Loucy (cell line): ENCODE measurements at regions not wholly inside any gene's neighbourhood (a gene's known extent, or its start where the extent isn't known, plus 50 kb on each side); places are given as distances from the start of the nearest gene placed in this dataset.
A peak's percentile ranks its signal among the peaks of the same experiment; 100 is the strongest.

Source experiments
- H2AFZ ChIP-seq: fragments of 200-600 bp; sonication (generic); 2 replicates; pipeline ENCODE4 v1.6.0; 2016; ENCODE audit warnings: antibody characterized with exemption, mild to moderate bottlenecking, low read length, moderate library complexity
- H3F3A ChIP-seq: fragments of 200-600 bp; 2 replicates; pipeline ENCODE4 v1.6.0; 2016; ENCODE audit warnings: antibody characterized with exemption, low read depth, mild to moderate bottlenecking
- H3K27me3 ChIP-seq: fragments of 200-600 bp; sonication (generic); 2 replicates; pipeline ENCODE4 v1.6.1; 2014; ENCODE audit warnings: low read length, mild to moderate bottlenecking; ENCODE audit not compliant: insufficient read depth, poor library complexity, severe bottlenecking
- H3K36me3 ChIP-seq: fragments of 200-600 bp; sonication (generic); 2 replicates; pipeline ENCODE4 v1.6.1; 2016; ENCODE audit warnings: low read length; ENCODE audit not compliant: insufficient read depth
- H3K4me1 ChIP-seq: fragments of 200-600 bp; sonication (generic); 2 replicates; pipeline ENCODE4 v1.5.1; 2014; ENCODE audit warnings: low read length, mild to moderate bottlenecking; ENCODE audit not compliant: insufficient read depth, poor library complexity, severe bottlenecking
- H3K4me2 ChIP-seq: fragments of 200-600 bp; sonication (generic); 2 replicates; pipeline ENCODE4 v1.6.0; 2014; ENCODE audit warnings: antibody characterized with exemption, low read length, low read depth, mild to moderate bottlenecking; ENCODE audit not compliant: poor library complexity, severe bottlenecking
- H3K4me3 ChIP-seq: fragments of 200-600 bp; sonication (generic); 2 replicates; pipeline ENCODE4 v1.5.1; 2014; ENCODE audit warnings: low read length, mild to moderate bottlenecking, mixed read lengths; ENCODE audit not compliant: poor library complexity, severe bottlenecking
- H3K79me2 ChIP-seq: fragments of 200-600 bp; sonication (generic); 2 replicates; pipeline ENCODE4 v1.6.1; 2014; ENCODE audit warnings: low read length; ENCODE audit not compliant: insufficient read depth
- H3K9ac ChIP-seq: fragments of 200-600 bp; sonication (generic); 2 replicates; pipeline ENCODE4 v1.6.0; 2014; ENCODE audit warnings: mild to moderate bottlenecking, low read depth, low read length, moderate library complexity; ENCODE audit not compliant: poor library complexity, severe bottlenecking
- H3K9me2 ChIP-seq: fragments of 200-600 bp; sonication (generic); replicated peaks from 2 replicates; pipeline ENCODE4 v1.6.1; 2016; ENCODE audit warnings: low read depth, low read length, mixed read lengths
- H3K9me3 ChIP-seq: fragments of 200-600 bp; sonication (generic); 2 replicates; pipeline ENCODE4 v1.6.1; 2014; ENCODE audit warnings: mild to moderate bottlenecking, antibody characterized with exemption, low read length, low read depth; ENCODE audit not compliant: insufficient read depth
- H4K20me1 ChIP-seq: fragments of 200-600 bp; sonication (generic); 2 replicates; pipeline ENCODE4 v1.6.0; 2014; ENCODE audit warnings: antibody characterized with exemption, low read length, mild to moderate bottlenecking; ENCODE audit not compliant: insufficient read depth, poor library complexity, severe bottlenecking
- CTCF ChIP-seq: fragments of 200-600 bp; sonication (generic); conservative IDR thresholded peaks from 2 replicates; pipeline ENCODE4 v1.5.1; 2014; ENCODE audit warnings: mild to moderate bottlenecking, antibody characterized with exemption, low read length
- EZH2phosphoT487 ChIP-seq: fragments of 200-600 bp; IDR thresholded peaks from 2 replicates; pipeline ENCODE4 v1.6.1; 2018; ENCODE audit warnings: antibody characterized with exemption, mild to moderate bottlenecking, moderate library complexity, borderline replicate concordance

- H3K27me3 ChIP-seq, result no peaks in the 10 kb centered on the region
- no peaks in the 10 kb centered on the region for H3K36me3 ChIP-seq
- H3K9me2 ChIP-seq, result no peaks in the 10 kb centered on the region
- TF ChIP-seq EZH2phosphoT487 (no peak), CTCF (no peak)
- peak overlapping the region; percentile 66 for H3K4me2 ChIP-seq
- H3K4me3 ChIP-seq, result no peak overlapping the region
- H3K79me2 ChIP-seq, result no peaks in the 10 kb centered on the region
- 0 out of 2 replicates have a peak, but pooled peaks cover 3% of the 10 kb centered on the region for H3F3A ChIP-seq
- peaks cover 59% of the 10 kb centered on the region for H3K4me1 ChIP-seq
- peak overlapping the region; percentile 30 for H3K9ac ChIP-seq
- no peaks in the 10 kb centered on the region for H3K9me3 ChIP-seq
- no peak overlapping the region for H2AFZ ChIP-seq
- H4K20me1 ChIP-seq, result no peaks in the 10 kb centered on the region
Measured at GRCh38 chr3:110732420-110732819, 339.2 kb upstream of the NECTIN3 start.

GRCh38 chr3:110733045-110733444 is 338.6 kb upstream of the NECTIN3 start:
- no peaks in the 10 kb centered on the region for H3K79me2 ChIP-seq
- TF ChIP-seq CTCF (no peak), EZH2phosphoT487 (no peak)
- no peaks in the 10 kb centered on the region for H3K27me3 ChIP-seq
- H4K20me1 ChIP-seq, result no peaks in the 10 kb centered on the region
- H3K36me3 ChIP-seq, result no peaks in the 10 kb centered on the region
- no peak overlapping the region for H3K4me3 ChIP-seq
- no peaks in the 10 kb centered on the region for H3K9me3 ChIP-seq
- no peak overlapping the region for H3K4me2 ChIP-seq
- H3K9ac ChIP-seq, result no peak overlapping the region
- H3K4me1 ChIP-seq, result peaks cover 59% of the 10 kb centered on the region
- H2AFZ ChIP-seq, result peak overlapping the region; percentile 5
- no peaks in the 10 kb centered on the region for H3K9me2 ChIP-seq
- H3F3A ChIP-seq, result 0 out of 2 replicates have a peak, but pooled peaks cover 3% of the 10 kb centered on the region

DNA sequence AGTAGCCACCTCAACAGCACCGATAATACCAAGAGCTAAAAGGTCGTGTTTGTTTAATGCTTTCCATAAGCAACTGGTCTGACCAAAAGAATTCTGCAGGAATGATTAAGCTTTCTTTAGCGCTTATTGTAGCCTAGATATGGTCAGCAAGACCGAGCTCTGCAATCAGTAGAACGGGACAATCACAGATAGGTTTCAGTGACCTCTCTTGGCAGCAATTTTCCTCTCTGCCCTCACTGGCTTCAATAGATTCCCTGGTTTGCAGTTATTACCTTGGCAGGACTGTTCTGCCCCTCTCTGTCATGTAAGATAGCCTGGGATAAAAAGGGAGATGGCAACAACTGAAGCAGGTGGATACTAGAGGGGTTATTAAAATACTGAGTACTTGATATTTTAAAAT is 337.1 kb upstream of the NECTIN3 start:
- H3K4me2 ChIP-seq, result no peak overlapping the region
- no peak for TF ChIP-seq EZH2phosphoT487
- no peak for TF ChIP-seq CTCF
- no peaks in the 10 kb centered on the region for H3K9me3 ChIP-seq
- H3K9ac ChIP-seq, result no peak overlapping the region
- no peaks in the 10 kb centered on the region for H3K9me2 ChIP-seq
- no peaks in the 10 kb centered on the region for H3K27me3 ChIP-seq
- H2AFZ ChIP-seq, result no peak overlapping the region
- peaks cover 50% of the 10 kb centered on the region for H3K4me1 ChIP-seq
- H4K20me1 ChIP-seq, result no peaks in the 10 kb centered on the region
- 0 out of 2 replicates have a peak, but pooled peaks cover 3% of the 10 kb centered on the region for H3F3A ChIP-seq
- H3K4me3 ChIP-seq, result no peak overlapping the region
- no peaks in the 10 kb centered on the region for H3K36me3 ChIP-seq
- H3K79me2 ChIP-seq, result no peaks in the 10 kb centered on the region
